Activated CD8-positive, alpha-beta T cell treated with anti-CD3 and anti-CD28 coated beads for 36 hours (primary cell): ENCODE measurements at regions not wholly inside any gene's neighbourhood (a gene's known extent, or its start where the extent isn't known, plus 50 kb on each side); places are given as distances from the start of the nearest gene placed in this dataset.
"Not testable (repeated sequence)": the region's sequence is repeated elsewhere in the genome, so short reads cannot be mapped to it uniquely, and the experiment has no call there.

ENCODE experiments used
- ATAC-seq: fragments of 200-7000 bp; cut with Tn5 transposase; one replicate; pipeline ENCODE4 v1.10.0; 2021; ENCODE audit warnings: mild to moderate bottlenecking, moderate library complexity
- CTCF ChIA-PET: fragments of 350-600 bp; sonication (Branson Sonifier 250); formaldehyde crosslinking; loops from one replicate; lab custom pipeline; 2021; ENCODE audit warnings: antibody characterized with exemption; lab: Charles Lee
- POLR2A ChIA-PET: fragments of 350-600 bp; sonication (Branson Sonifier 250); formaldehyde crosslinking; loops from one replicate; lab custom pipeline; 2021; ENCODE audit warnings: antibody characterized with exemption; lab: Charles Lee
- DNase-seq: peaks from one replicate; pipeline ENCODE4 v3.0.0-alpha.2; 2020
- H3K27ac Mint-ChIP-seq: one replicate; pipeline ENCODE4 v1.8.0; 2021; ENCODE audit warnings: mild to moderate bottlenecking, mixed read lengths
- H3K27me3 Mint-ChIP-seq: one replicate; pipeline ENCODE4 v1.8.0; 2021; ENCODE audit warnings: mixed read lengths
- H3K36me3 Mint-ChIP-seq: one replicate; pipeline ENCODE4 v1.8.0; 2021; ENCODE audit warnings: low read depth, mixed read lengths
- H3K4me1 Mint-ChIP-seq: one replicate; pipeline ENCODE4 v1.8.0; 2021; ENCODE audit warnings: low read depth, mixed read lengths
- H3K4me3 Mint-ChIP-seq: one replicate; pipeline ENCODE4 v1.8.0; 2021; ENCODE audit warnings: mild to moderate bottlenecking, moderate library complexity, mixed read lengths
- H3K9me3 Mint-ChIP-seq: one replicate; pipeline ENCODE4 v1.8.0; 2021; ENCODE audit warnings: mixed read lengths
- CTCF ChIP-seq: fragments of 200-600 bp; IDR thresholded peaks from one replicate; pipeline ENCODE4 v1.8.0; 2022; ENCODE audit warnings: antibody characterized with exemption, mild to moderate bottlenecking
- intact Hi-C: fragments of 100-400 bp; cut with micrococcal nuclease; formaldehyde crosslinking; loops from one replicate; pipeline ENCODE4 v1.10.0; 2022

DNA sequence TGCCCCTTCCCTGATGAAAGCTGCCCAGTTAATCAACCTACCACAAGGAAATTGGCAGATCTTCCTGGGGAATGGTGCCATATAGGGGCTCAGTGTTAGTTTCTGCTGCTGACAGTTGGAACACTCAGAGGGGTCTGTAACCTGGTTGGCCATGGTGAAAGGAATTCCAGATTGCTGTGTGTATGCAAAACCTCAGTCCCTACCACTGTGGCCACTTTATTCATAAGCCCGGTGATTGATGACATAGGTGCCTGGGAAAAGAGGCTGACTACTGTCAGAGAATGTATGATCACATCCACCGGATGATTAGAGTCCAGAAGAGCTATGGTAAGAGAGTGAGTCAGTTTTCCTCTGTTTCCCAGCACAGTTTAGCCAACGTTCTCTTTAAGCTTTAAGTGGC, 363.9 kb upstream of the NPAP1 start:
- DNase-seq, H3K36me3 Mint-ChIP-seq, POLR2A ChIA-PET, H3K27ac Mint-ChIP-seq, H3K4me1 Mint-ChIP-seq, ATAC-seq, H3K27me3 Mint-ChIP-seq, intact Hi-C loops, H3K9me3 Mint-ChIP-seq, CTCF ChIA-PET, H3K4me3 Mint-ChIP-seq: not testable (repeated sequence)

- H3K9me3 Mint-ChIP-seq, POLR2A ChIA-PET, ATAC-seq, CTCF ChIA-PET, H3K36me3 Mint-ChIP-seq, intact Hi-C loops, H3K4me1 Mint-ChIP-seq, H3K27ac Mint-ChIP-seq, DNase-seq, H3K4me3 Mint-ChIP-seq, H3K27me3 Mint-ChIP-seq: not testable (repeated sequence)
Measured at GRCh38 chr15:24316326-24316725, 359.2 kb upstream of the NPAP1 start.

DNA sequence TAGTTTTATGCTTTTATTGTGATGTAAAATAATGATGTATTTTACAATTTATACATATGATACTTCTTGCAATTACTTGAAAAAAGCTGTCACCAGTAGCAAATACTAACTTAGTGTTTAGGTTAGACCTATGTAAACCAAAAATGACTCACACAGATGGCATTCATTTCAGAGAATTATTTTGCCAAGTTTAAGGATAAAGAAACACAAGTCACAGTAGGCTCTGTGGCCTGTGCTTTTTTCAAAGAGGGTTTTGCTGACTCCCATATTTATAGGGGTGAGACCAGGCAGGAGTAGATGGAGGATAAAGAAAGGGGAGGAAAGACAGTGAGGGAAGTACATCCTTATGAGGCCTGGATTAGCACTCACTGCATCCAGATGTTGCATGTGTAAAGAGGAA, 356.6 kb upstream of the NPAP1 start:
- intact Hi-C loops, result no loop called here
- H3K27me3 Mint-ChIP-seq, result no peaks in the 10 kb centered on the region
- ATAC-seq (no peak), DNase-seq (no peak)
- no peaks in the 10 kb centered on the region for H3K36me3 Mint-ChIP-seq
- no peak overlapping the region for H3K27ac Mint-ChIP-seq
- CTCF ChIA-PET, result no interaction called here
- POLR2A ChIA-PET, result no interaction called here
- H3K9me3 Mint-ChIP-seq, result peaks cover 2% of the 10 kb centered on the region
- TF ChIP-seq CTCF, result no peak
- no peak overlapping the region for H3K4me3 Mint-ChIP-seq
- no peaks in the 10 kb centered on the region for H3K4me1 Mint-ChIP-seq

- DNase-seq, POLR2A ChIA-PET, CTCF ChIA-PET, ATAC-seq, H3K4me1 Mint-ChIP-seq, H3K27ac Mint-ChIP-seq, H3K4me3 Mint-ChIP-seq, H3K9me3 Mint-ChIP-seq, H3K36me3 Mint-ChIP-seq, H3K27me3 Mint-ChIP-seq, intact Hi-C loops: not testable (repeated sequence)
Measured at GRCh38 chr15:24324096-24324495, 351.5 kb upstream of the NPAP1 start.

GRCh38 chr15:24326513-24326912, 349.1 kb upstream of the NPAP1 start:
- H3K4me1 Mint-ChIP-seq, H3K4me3 Mint-ChIP-seq, H3K36me3 Mint-ChIP-seq, H3K27ac Mint-ChIP-seq, CTCF ChIA-PET, intact Hi-C loops, ATAC-seq, DNase-seq, H3K9me3 Mint-ChIP-seq, H3K27me3 Mint-ChIP-seq, POLR2A ChIA-PET: not testable (repeated sequence)

DNA sequence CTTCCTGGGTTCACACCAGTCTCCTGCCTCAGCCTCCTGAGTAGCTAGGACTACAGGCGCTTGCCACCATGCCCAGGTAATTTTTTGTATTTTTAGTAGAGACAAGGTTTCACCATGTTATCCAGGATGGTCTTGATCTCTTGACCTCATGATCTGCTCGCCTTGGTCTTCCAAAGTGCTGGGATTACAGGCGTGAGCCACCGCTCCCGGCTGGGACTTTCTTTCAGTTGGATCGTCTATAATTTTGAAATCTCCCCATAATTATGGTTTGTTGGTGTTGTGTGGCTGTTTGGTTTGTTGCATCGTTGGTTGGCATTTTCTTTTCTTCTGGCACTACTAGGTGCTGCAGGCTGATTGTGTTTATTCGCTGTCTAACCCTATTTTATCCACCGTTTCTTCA, 343.6 kb upstream of the NPAP1 start:
- H3K9me3 Mint-ChIP-seq, result peaks cover 14% of the 10 kb centered on the region
- ATAC-seq, intact Hi-C loops, H3K36me3 Mint-ChIP-seq, CTCF ChIA-PET, H3K27me3 Mint-ChIP-seq, DNase-seq, POLR2A ChIA-PET, H3K4me1 Mint-ChIP-seq, H3K27ac Mint-ChIP-seq, H3K4me3 Mint-ChIP-seq: not testable (repeated sequence)

GRCh38 chr15:24341876-24342275, 333.7 kb upstream of the NPAP1 start:
- H3K4me3 Mint-ChIP-seq, DNase-seq, H3K27me3 Mint-ChIP-seq, CTCF ChIA-PET, ATAC-seq, H3K9me3 Mint-ChIP-seq, intact Hi-C loops, H3K36me3 Mint-ChIP-seq, H3K4me1 Mint-ChIP-seq, H3K27ac Mint-ChIP-seq, POLR2A ChIA-PET: not testable (repeated sequence)

- DNase-seq, H3K4me1 Mint-ChIP-seq, POLR2A ChIA-PET, intact Hi-C loops, H3K27me3 Mint-ChIP-seq, CTCF ChIA-PET, H3K9me3 Mint-ChIP-seq, H3K4me3 Mint-ChIP-seq, H3K27ac Mint-ChIP-seq, ATAC-seq, H3K36me3 Mint-ChIP-seq: not testable (repeated sequence)
Measured at GRCh38 chr15:24352777-24353176, 322.8 kb upstream of the NPAP1 start.

- H3K4me3 Mint-ChIP-seq, H3K27ac Mint-ChIP-seq, H3K4me1 Mint-ChIP-seq, CTCF ChIA-PET, H3K27me3 Mint-ChIP-seq, POLR2A ChIA-PET, H3K9me3 Mint-ChIP-seq, DNase-seq, intact Hi-C loops, H3K36me3 Mint-ChIP-seq, ATAC-seq: not testable (repeated sequence)
Measured at GRCh38 chr15:24381103-24381502, 294.5 kb upstream of the NPAP1 start.

- intact Hi-C loops, H3K4me3 Mint-ChIP-seq, H3K9me3 Mint-ChIP-seq, DNase-seq, H3K36me3 Mint-ChIP-seq, ATAC-seq, H3K27me3 Mint-ChIP-seq, H3K27ac Mint-ChIP-seq, H3K4me1 Mint-ChIP-seq, CTCF ChIA-PET, POLR2A ChIA-PET: not testable (repeated sequence)
Measured at GRCh38 chr15:24385258-24385657, 290.3 kb upstream of the NPAP1 start.
